SJCRH30 (cell line): ENCODE measurements at regions not wholly inside any gene's neighbourhood (a gene's known extent, or its start where the extent isn't known, plus 50 kb on each side); places are given as distances from the start of the nearest gene placed in this dataset.

Experiments
- DNase-seq, 2 experiments: peaks; one replicate each; pipeline ENCODE4 v3.0.0-alpha.2; 2015 to 2020
- H3K27ac ChIP-seq: fragments of 250-450 bp; sonication (Bioruptor Pico); 2 replicates; pipeline ENCODE4 v1.5.1; 2020; ENCODE audit warnings: mild to moderate bottlenecking, moderate library complexity
- H3K27me3 ChIP-seq: fragments of 250-450 bp; sonication (Bioruptor Pico); 2 replicates; pipeline ENCODE4 v1.5.1; 2020; ENCODE audit warnings: mild to moderate bottlenecking, moderate library complexity
- H3K36me3 ChIP-seq: fragments of 250-450 bp; sonication (Bioruptor Pico); 2 replicates; pipeline ENCODE4 v1.5.1; 2020; ENCODE audit warnings: mild to moderate bottlenecking, moderate library complexity
- H3K4me1 ChIP-seq: fragments of 250-450 bp; sonication (Bioruptor Pico); 2 replicates; pipeline ENCODE4 v1.5.1; 2020; ENCODE audit warnings: mild to moderate bottlenecking, moderate library complexity
- H3K4me3 ChIP-seq: fragments of 250-450 bp; sonication (Bioruptor Pico); 2 replicates; pipeline ENCODE4 v1.5.1; 2020; ENCODE audit warnings: mild to moderate bottlenecking, moderate library complexity
- H3K9me3 ChIP-seq: fragments of 250-450 bp; sonication (Bioruptor Pico); replicated peaks from 2 replicates; pipeline ENCODE4 v1.5.1; 2020; ENCODE audit warnings: mild to moderate bottlenecking, moderate library complexity

DNA sequence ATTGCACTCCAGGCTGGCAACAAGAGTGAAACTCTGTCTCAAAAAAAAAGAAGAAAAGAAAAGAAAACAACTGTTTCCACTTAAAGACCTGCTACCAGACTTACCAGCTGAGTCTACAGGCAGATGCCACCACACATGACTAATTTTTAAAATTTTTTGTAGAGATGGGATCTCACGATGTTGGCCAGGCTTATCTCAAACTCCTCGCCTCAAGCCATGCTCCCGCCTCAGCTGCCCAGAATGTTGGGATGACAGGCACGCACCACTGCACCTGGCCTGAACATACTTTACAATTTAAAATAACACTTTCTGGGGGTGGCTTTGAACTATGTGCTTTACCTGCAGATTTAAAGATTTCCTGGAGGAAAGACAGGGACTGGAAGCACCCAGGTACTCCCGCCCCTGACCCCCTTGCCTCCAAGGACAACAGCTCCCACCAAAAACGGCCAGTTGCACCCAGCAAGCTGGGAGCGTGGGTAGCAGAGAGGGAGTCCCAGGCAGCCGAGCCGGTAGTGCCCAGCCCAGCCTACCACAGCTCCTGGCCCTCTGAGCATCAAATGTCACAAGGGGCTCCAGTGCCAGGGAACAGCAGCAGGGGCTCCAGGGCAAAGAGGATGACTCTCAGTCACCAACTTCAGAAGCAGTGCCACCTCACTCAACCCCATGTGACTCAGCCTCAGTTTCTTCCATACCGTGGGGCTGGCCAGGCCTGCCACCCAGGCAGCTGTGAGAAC lies 262.9 kb downstream of the PARN start:
- Histone ChIP-seq H3K4me1 (peaks cover 14% of the 10 kb centered on the region), H3K4me3 (no peak overlapping the region), H3K36me3 (no peaks in the 10 kb centered on the region), H3K27me3 (no peaks in the 10 kb centered on the region), H3K27ac (no peak overlapping the region), H3K9me3 (no peaks in the 10 kb centered on the region)
- no peak for DNase-seq

DNA sequence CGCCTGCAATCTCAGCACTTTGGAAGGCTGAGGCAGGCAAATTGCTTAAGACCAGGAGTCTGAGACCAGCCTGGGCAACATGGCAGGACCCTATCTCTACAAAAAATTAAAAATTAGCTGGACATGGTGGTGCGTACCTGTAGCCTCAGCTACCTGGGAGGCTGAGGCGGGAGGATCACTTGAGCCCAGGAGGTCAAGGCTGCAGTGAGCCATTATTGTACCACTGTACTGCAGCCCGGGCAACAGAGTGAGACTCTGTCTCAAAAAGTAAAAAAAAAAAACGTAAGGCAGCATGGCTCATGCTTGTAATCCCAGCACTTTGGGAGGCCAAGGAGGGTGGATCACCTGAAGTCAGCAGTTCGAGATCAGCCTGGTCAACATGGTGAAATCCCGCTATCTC lies 263.6 kb downstream of the PARN start:
- no peak for DNase-seq
- H3K4me1 ChIP-seq: peaks cover 14% of the 10 kb centered on the region
- no peak overlapping the region for H3K27ac ChIP-seq
- no peaks in the 10 kb centered on the region for H3K9me3 ChIP-seq
- no peaks in the 10 kb centered on the region for H3K27me3 ChIP-seq
- H3K36me3 ChIP-seq: no peaks in the 10 kb centered on the region
- H3K4me3 ChIP-seq: no peak overlapping the region

DNA sequence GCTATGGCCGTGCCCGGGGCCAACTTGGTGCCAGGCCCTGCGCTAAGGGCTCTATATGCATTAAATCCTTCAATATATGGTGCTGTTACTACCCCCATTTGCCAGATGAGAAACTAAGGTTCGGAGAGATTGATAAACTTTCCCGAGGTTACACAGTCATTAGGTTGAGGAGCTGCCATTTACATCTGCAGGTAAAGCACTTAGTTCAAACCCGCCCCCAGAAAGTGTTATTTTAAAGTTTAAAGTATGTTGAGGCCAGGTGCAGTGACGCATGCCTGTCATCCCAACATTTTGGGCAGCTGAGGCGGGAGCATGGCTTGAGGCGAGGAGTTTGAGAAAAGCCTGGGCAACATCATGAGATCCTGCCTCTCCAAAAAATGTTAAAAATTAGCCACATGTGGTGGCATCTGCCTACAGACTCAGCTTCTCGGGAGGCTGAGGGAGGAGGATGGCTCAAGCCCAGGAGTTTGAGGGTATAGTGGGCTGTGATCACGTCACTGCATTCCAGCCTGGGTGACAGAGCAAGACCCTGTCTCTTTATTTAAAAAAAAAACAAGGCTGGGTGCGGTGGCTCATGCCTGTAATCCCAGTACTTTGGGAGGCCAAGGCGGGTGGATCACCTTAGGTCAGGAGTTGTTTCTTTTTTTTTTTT lies 264.7 kb downstream of the PARN start:
- no peaks in the 10 kb centered on the region for H3K27me3 ChIP-seq
- no peak overlapping the region for H3K27ac ChIP-seq
- H3K9me3 ChIP-seq: no peaks in the 10 kb centered on the region
- no peak for DNase-seq
- no peaks in the 10 kb centered on the region for H3K36me3 ChIP-seq
- peaks cover 11% of the 10 kb centered on the region for H3K4me1 ChIP-seq
- H3K4me3 ChIP-seq: no peak overlapping the region

DNA sequence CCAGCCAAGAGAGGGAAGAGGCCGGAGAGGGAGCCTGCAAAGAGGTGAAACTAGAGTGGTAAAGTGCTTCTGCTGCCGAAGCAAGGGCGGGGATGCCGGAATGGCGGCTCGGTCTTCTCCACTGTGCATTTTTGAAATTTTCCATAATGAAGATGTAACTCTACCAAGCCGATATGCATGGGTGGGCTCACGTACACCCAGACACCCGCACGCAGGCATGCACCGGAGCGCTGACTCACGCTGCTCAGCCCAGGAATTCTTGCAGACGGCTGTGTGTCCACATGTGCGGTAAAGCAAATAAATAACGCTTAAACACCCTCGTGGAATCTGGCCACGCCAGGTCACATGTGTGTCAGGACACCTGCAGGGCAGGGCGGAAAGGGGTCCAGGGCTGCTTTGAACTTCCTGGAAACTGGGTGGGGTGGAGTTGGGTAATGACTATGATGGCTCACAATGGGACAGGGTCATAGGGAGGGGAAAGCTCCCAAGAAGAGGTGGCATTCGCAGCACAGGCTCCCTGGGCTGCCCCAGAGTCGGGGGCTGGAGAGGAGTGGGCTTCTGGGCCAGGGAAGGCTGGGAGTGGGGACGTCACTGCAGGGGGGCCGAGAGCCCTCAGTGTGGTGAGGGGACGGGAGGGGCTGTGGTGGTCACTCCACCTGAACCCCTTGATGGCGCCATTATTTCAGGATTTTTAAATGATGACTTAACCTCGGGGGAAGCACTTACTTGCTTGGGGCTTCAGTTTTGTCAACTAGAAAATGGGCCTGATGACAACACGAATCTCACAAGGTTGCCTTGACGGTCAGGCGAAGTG lies 265.5 kb downstream of the PARN start:
- Histone ChIP-seq H3K27ac (peak overlapping the region; percentile 14; the same call in 1 of the 2 replicates), H3K4me3 (peak overlapping the region; percentile 34)

DNA sequence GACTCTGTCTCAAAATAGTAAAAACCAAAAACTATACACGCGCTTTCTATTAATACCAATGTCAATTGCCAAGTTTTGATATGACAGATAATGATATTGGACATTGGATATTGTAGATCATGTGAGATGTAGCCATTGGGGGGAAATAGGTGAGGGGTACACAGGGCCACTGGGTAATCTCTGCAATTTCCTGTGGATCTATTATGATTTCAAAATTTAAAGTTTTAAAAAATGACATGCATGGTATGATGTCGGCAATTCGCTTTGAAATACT lies 266.0 kb downstream of the PARN start:
- peaks cover 11% of the 10 kb centered on the region for H3K4me1 ChIP-seq
- no peaks in the 10 kb centered on the region for H3K27me3 ChIP-seq
- no peaks in the 10 kb centered on the region for H3K36me3 ChIP-seq
- no peak overlapping the region for H3K27ac ChIP-seq
- DNase-seq: no peak
- no peaks in the 10 kb centered on the region for H3K9me3 ChIP-seq
- H3K4me3 ChIP-seq: peak overlapping the region; percentile 34

More for the DNA sequence above, 265.5 kb downstream of the PARN start:
- no peaks in the 10 kb centered on the region for H3K36me3 ChIP-seq
- peak; percentile 44 to 61 for DNase-seq
- H3K9me3 ChIP-seq: no peaks in the 10 kb centered on the region
- H3K27me3 ChIP-seq: no peaks in the 10 kb centered on the region
- H3K4me1 ChIP-seq: peaks cover 11% of the 10 kb centered on the region

DNA sequence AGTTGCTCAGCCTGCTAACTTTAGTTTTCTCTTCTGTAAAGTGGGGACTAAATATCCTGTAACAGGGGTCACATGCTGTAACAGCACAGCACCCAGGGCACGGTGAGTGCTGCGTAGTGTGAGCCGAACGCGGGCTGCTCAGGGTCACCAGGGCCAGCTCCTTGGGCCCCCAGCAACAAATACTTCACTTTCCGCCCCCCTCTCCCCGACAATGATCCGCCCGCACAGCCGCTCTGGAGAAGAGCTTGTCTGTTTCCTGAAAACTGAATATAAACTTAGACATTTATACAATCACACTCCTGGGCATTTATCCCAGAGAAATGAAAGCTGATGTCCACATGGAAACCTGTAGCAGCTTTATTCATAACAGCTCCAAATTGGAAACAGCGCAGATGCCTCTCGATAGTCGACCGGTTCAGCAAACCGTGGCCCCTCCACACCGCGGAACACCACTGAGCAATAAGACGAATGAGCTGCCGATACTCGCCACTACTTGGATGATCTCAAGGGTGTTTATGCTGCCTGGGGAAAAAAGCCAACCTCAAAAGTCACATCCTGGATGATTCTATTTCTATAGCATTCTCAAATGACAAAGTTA lies 267.2 kb downstream of the PARN start:
- peak in 1 of 2 experiments; percentile 26 for DNase-seq
- no peaks in the 10 kb centered on the region for H3K9me3 ChIP-seq
- peak overlapping the region; percentile 39 for H3K4me3 ChIP-seq
- no peaks in the 10 kb centered on the region for H3K27me3 ChIP-seq
- H3K27ac ChIP-seq: no peak overlapping the region
- peaks cover 11% of the 10 kb centered on the region for H3K4me1 ChIP-seq
- H3K36me3 ChIP-seq: no peaks in the 10 kb centered on the region

DNA sequence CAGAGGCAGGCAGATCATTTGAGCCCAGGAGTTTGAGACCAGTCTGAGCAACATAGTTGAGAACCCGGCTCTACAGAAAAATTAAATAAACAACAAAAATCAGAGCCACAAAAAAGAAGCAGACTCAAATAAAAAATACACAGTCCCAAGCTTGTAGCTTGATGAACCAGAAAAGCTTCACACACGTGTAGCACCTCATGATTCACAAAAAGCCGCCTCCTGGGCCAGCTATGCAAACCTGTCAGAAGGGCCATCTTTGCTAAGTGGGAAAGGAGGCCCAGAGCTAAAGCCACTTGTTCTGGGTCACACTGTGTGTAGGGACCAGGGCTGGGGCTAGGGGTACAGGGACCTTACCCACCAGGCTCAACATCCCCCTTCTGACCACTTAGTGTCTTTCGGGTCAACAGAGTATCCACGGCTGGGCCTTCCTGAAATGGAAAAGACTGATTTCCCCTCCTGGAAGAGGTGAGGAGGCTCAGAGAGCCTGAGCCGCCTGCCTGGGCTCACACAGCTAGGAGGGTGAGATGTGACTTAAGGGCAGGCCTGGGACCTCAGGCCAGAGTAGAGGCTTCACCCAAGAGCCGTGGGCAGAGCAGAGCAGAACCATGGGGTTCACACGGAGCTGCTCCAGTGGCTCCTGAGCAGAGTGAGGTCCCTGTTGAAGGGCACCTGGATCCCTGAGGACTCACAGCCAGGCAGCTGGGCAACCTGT lies 269.6 kb downstream of the PARN start:
- no peaks in the 10 kb centered on the region for H3K9me3 ChIP-seq
- no peaks in the 10 kb centered on the region for H3K27me3 ChIP-seq
- H3K36me3 ChIP-seq: no peaks in the 10 kb centered on the region
- H3K4me1 ChIP-seq: peaks cover 11% of the 10 kb centered on the region
- H3K27ac ChIP-seq: no peak overlapping the region
- DNase-seq: no peak
- H3K4me3 ChIP-seq: no peak overlapping the region

DNA sequence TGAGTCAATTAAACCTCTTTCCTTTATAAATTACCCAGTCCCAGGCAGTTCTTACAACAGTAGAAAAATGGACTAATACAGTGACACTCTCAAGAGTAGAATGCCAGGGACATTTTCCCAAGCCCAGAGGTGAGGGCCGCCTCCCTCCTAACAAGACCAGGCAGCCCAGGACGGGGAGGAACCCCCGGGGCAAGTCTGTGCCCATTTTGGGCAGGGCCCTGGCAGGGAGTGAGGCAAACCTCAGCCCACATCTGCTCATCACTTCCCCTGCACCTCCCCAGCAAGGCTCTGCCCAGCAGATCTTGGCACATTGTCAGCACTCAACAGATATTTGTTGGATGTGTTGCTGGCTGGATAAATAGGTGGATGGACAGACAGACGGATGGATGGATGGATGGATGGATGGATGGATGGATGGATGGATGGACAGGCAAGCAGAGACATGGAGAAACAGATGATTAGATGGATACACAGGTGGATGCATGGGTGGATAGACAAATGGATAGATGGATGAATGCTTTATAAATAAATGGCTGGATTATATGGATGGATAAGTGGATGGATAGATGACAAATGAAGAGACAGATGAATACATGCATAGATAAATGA lies 271.3 kb downstream of the PARN start:
- H3K4me1 ChIP-seq: peaks cover 5% of the 10 kb centered on the region
- H3K36me3 ChIP-seq: no peaks in the 10 kb centered on the region
- H3K27ac ChIP-seq: no peak overlapping the region
- no peaks in the 10 kb centered on the region for H3K27me3 ChIP-seq
- no peak for DNase-seq
- H3K9me3 ChIP-seq: no peaks in the 10 kb centered on the region
- no peak overlapping the region for H3K4me3 ChIP-seq

DNA sequence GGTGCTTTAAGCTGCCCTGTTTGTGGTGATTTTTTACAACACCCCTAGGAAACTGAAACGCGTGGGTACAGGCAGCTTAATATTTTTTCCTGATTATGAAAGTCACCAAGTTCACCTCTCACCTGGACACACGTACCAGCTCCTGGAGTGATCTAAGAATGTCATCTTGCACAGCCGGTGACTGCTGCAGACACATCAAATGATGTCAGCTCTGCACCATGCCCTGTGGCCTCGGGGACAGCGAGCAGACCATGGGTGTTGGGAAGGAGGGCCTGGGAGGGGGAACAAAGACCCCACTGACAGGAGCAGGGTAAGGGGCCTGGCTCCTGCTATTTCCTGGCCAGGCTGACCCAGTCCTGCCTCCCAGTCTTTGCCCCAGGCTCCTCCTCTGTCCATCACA lies 272.7 kb downstream of the PARN start:
- H3K9me3 ChIP-seq: no peaks in the 10 kb centered on the region
- no peaks in the 10 kb centered on the region for H3K27me3 ChIP-seq
- H3K36me3 ChIP-seq: no peaks in the 10 kb centered on the region
- H3K4me3 ChIP-seq: no peak overlapping the region
- no peak overlapping the region for H3K27ac ChIP-seq
- no peaks in the 10 kb centered on the region for H3K4me1 ChIP-seq
- no peak for DNase-seq

DNA sequence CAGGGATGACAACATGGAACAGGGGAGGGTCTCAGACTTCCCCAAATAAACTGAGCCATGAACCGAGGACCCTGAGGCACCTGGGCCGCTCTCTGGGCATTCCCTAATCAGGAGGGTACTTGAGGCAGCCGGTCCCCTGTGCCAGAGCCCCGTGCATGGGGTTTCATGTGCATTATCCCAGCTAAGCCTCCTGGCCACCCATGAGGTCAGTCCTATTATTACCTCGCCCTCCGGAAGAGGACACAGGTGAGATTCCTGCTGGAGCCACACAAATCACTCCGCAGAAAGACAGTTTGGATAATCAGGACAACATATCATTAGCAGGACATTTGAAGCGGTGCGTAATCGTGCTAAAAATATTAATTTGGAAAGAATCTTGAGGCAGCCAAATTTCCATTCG lies 274.0 kb downstream of the PARN start:
- Histone ChIP-seq H3K9me3 (no peaks in the 10 kb centered on the region), H3K27ac (no peak overlapping the region), H3K4me3 (no peak overlapping the region), H3K27me3 (no peaks in the 10 kb centered on the region), H3K36me3 (no peaks in the 10 kb centered on the region), H3K4me1 (no peaks in the 10 kb centered on the region)
- no peak for DNase-seq

DNA sequence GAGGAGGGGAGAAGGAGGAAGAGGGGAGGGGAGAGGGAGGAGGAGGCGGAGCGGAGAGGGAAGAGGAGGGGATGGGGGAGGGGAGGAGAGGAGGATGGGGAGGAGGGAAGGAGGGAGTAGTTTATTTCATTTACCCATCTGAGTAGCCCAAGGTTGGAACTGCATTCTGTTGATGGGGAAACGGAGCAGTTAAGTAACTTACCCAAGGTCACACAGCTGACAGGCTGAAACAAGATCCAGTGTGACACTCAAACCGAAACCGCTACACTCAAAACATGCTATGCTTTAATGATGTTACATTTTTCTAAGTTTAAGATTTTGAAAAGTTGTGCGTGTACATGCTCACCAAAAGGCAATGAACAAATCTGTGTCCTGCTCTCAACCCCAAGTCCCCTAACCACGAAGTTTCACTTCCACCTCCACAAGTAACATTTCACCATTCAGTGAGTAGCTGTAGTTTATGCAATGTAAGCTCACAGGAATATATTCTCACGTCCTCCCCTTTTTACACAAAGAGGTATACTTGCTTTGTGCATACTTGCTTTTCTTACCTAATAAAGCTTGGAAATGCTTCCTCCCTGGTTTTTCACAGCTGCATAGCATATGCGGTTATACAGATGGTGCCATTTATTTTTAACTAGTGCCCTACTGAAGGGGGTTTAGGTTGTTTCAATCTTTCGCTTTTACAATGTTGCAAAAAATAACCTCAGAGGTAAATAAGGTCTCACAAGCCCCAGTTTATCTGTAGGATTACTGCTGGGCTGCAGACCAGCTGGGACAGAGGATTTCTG lies 275.3 kb downstream of the PARN start:
- no peaks in the 10 kb centered on the region for H3K4me1 ChIP-seq
- H3K27ac ChIP-seq: no peak overlapping the region
- DNase-seq: no peak
- no peaks in the 10 kb centered on the region for H3K27me3 ChIP-seq
- H3K9me3 ChIP-seq: no peaks in the 10 kb centered on the region
- H3K4me3 ChIP-seq: no peak overlapping the region
- H3K36me3 ChIP-seq: no peaks in the 10 kb centered on the region

DNA sequence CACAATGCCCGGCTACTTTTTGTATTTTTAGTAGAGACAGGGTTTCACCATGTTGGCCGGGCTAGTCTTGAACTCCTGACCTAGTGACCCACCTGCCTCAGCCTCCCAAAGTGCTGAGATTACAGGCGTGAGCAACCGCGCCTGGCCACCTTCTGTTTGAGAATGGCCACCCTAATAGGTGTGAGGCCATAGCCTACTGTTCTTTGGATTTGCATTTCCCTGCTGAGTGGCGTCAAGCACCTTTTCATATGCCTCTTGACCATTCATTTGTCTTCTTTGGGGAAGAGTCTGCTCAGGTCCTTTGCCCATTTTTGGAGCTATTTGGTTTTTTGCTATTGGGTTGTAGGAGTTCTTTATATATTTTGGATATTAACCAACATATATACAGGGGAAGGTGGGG lies 276.7 kb downstream of the PARN start:
- Histone ChIP-seq H3K4me3 (no peak overlapping the region), H3K9me3 (no peaks in the 10 kb centered on the region), H3K4me1 (no peaks in the 10 kb centered on the region), H3K27me3 (no peaks in the 10 kb centered on the region), H3K36me3 (no peaks in the 10 kb centered on the region), H3K27ac (no peak overlapping the region)
- DNase-seq: no peak

DNA sequence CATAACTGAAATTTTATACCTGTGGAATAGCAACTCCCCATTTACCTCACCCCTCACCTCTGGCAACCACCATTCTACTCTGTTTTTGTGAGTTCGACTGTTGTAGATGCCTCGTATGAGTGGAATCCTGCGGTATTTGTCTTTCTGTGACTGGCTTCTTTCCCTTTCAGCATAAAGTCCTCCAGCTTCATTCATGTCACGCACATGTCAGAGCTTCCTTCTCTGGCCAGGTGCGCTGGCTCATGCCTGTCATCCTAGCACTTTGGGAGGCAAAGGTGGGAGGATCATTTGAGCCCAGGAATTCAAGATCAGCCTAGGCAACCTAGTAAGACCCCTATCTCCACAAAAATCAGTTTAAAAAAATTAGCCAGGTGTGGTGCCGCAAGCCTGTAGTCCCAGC lies 278.4 kb downstream of the PARN start:
- no peaks in the 10 kb centered on the region for H3K27me3 ChIP-seq

DNA sequence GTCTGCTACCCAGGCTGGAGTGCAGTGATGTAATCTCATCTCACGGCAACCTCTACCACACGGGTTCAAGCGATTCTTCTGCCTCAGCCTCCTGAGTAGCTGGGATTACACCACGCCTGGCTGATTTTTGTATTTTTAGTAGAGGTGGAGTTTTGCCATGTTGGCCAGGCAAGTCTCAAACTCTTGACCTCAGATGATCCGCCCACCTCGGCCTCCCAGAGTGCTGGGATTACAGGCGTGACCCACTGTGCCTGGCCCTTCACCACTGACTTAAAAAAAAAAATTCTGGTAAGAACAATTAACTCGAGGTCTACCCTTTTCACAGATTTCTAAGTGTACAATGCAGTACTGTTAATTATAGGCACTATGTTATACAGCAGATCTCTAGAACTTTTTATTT lies 279.4 kb downstream of the PARN start:
- Histone ChIP-seq H3K4me1 (no peaks in the 10 kb centered on the region), H3K27ac (no peak overlapping the region), H3K9me3 (0 out of 2 replicates have a peak, but pooled peaks cover 3% of the 10 kb centered on the region), H3K27me3 (no peaks in the 10 kb centered on the region), H3K4me3 (no peak overlapping the region), H3K36me3 (no peaks in the 10 kb centered on the region)
- no peak for DNase-seq

More for the DNA sequence above, 278.4 kb downstream of the PARN start:
- DNase-seq: no peak
- no peaks in the 10 kb centered on the region for H3K4me1 ChIP-seq
- no peaks in the 10 kb centered on the region for H3K36me3 ChIP-seq
- no peaks in the 10 kb centered on the region for H3K9me3 ChIP-seq
- H3K27ac ChIP-seq: no peak overlapping the region
- H3K4me3 ChIP-seq: no peak overlapping the region
